ENCODE measurements at regions not wholly inside any gene's neighbourhood (a gene's known extent, or its start where the extent isn't known, plus 50 kb on each side); places are given as distances from the start of the nearest gene placed in this dataset.
"Not testable (repeated sequence)": the region's sequence is repeated elsewhere in the genome, so short reads cannot be mapped to it uniquely, and the experiment has no call there.

- no peak for DNase-seq (ENCODE audit: low spot score)
These were observed 122.2 kb upstream of the IGF1R start for GRCh38 chr15:98526094-98526493.

- DNase-seq (ENCODE audit: low spot score), result no peak
These were observed 120.2 kb upstream of the IGF1R start for GRCh38 chr15:98528046-98528725.

- no peak for DNase-seq (ENCODE audit: low spot score)
These were observed 118.9 kb upstream of the IGF1R start for GRCh38 chr15:98529205-98530145.

- no peak for DNase-seq (ENCODE audit: low spot score)
These were observed 117.8 kb upstream of the IGF1R start for GRCh38 chr15:98530570-98530969.

- no peak for DNase-seq (ENCODE audit: low spot score)
These were observed 116.3 kb upstream of the IGF1R start for GRCh38 chr15:98532063-98532462.

GRCh38 chr15:98536976-98537375, 111.4 kb upstream of the IGF1R start:
- DNase-seq (ENCODE audit: low spot score), result no peak

- no peak for DNase-seq (ENCODE audit: low spot score)
These were observed 110.8 kb upstream of the IGF1R start for GRCh38 chr15:98537516-98538060.

- DNase-seq (ENCODE audit: low spot score), result no peak
These were observed 106.8 kb upstream of the IGF1R start for GRCh38 chr15:98541519-98541918.

- DNase-seq (ENCODE audit: low spot score), result no peak
These were observed 105.1 kb upstream of the IGF1R start for GRCh38 chr15:98543237-98543636.

- no peak for DNase-seq (ENCODE audit: low spot score)
These were observed 102.0 kb upstream of the IGF1R start for GRCh38 chr15:98546329-98546728.

- DNase-seq (ENCODE audit: low spot score), result no peak
These were observed 101.1 kb upstream of the IGF1R start for GRCh38 chr15:98547275-98547674.

- no peak for DNase-seq (ENCODE audit: low spot score)
These were observed 100.6 kb upstream of the IGF1R start for GRCh38 chr15:98547741-98548138.

- peak; percentile 41 for DNase-seq (ENCODE audit: low spot score)
These were observed 100.0 kb upstream of the IGF1R start for GRCh38 chr15:98548139-98548971.

- DNase-seq (ENCODE audit: low spot score), result no peak
These were observed 99.3 kb upstream of the IGF1R start for GRCh38 chr15:98549003-98549402.

- no peak for DNase-seq (ENCODE audit: low spot score)
These were observed 98.6 kb upstream of the IGF1R start for GRCh38 chr15:98549741-98550140.

GRCh38 chr15:98550363-98550762, 98.0 kb upstream of the IGF1R start:
- DNase-seq (ENCODE audit: low spot score), result not testable (repeated sequence)

- no peak for DNase-seq (ENCODE audit: low spot score)
These were observed 96.3 kb upstream of the IGF1R start for GRCh38 chr15:98551936-98552562.

GRCh38 chr15:98554272-98555172, 93.8 kb upstream of the IGF1R start:
- DNase-seq (ENCODE audit: low spot score), result no peak

- DNase-seq (ENCODE audit: low spot score), result no peak
These were observed 93.2 kb upstream of the IGF1R start for GRCh38 chr15:98555173-98555515.

- no peak for DNase-seq (ENCODE audit: low spot score)
These were observed 92.0 kb upstream of the IGF1R start for GRCh38 chr15:98556321-98556720.

GRCh38 chr15:98560338-98560737, 88.0 kb upstream of the IGF1R start:
- DNase-seq (ENCODE audit: low spot score), result no peak

All from globus pallidus (tissue), 1 donor.